Tibial artery (tissue), 4 donors: ENCODE measurements at regions not wholly inside any gene's neighbourhood (a gene's known extent, or its start where the extent isn't known, plus 50 kb on each side); places are given as distances from the start of the nearest gene placed in this dataset.

Experiments
- DNase-seq, 2 donors: peaks; one replicate each; pipeline ENCODE4 v3.0.0-alpha.2; 2019
- H3K27ac ChIP-seq, 2 donors: fragments of 200-600 bp; sonication (generic) in 1 of 2; 1 replicate in 1 of 2; 2 replicates in 1 of 2; pipeline ENCODE4 v1.5.1; 2018 to 2019; ENCODE audit warnings: mild to moderate bottlenecking in 1 of 2
- H3K27me3 ChIP-seq, 2 donors: fragments of 200-600 bp; sonication (generic) in 1 of 2; one replicate each; pipeline versions ENCODE4 v1.5.1 to v1.6.0; 2016 to 2019
- H3K36me3 ChIP-seq, 3 donors: fragments of 200-600 bp; sonication (generic) in 2 of 3; one replicate each; pipeline ENCODE4 v1.5.1; 2016 to 2019; ENCODE audit warnings: mild to moderate bottlenecking in 2 of 3
- H3K4me1 ChIP-seq, 4 donors: fragments of 200-600 bp; sonication (generic) in 2 of 4; 1 replicate in 3 of 4; 2 replicates in 1 of 4; pipeline ENCODE4 v1.5.1; 2016 to 2019
- H3K4me3 ChIP-seq, 2 donors: fragments of 200-600 bp; sonication (generic) in 1 of 2; 1 replicate in 1 of 2; 2 replicates in 1 of 2; pipeline ENCODE4 v1.5.1; 2018 to 2019; ENCODE audit warnings: mild to moderate bottlenecking in 2 of 2
- H3K9me3 ChIP-seq, 3 donors: fragments of 200-600 bp; sonication (generic) in 1 of 3; one replicate each; pipeline ENCODE4 v1.5.1; 2016 to 2019
- CTCF ChIP-seq, 2 experiments: fragments of 200-600 bp in 1 of 2; fragments of 450-650 bp in 1 of 2; IDR thresholded peaks; one replicate each; pipeline ENCODE4 v1.5.1; 2017 to 2019; ENCODE audit warnings: antibody characterized with exemption in 2 of 2, mild to moderate bottlenecking in 1 of 2, moderate library complexity in 1 of 2
- intact Hi-C: fragments of 100-400 bp; cut with DNase I; formaldehyde crosslinking; loops from one replicate; pipeline ENCODE4 v1.15.0; 2023; ENCODE audit warnings: low total_unique reads

- no peak overlapping the region for H3K4me3 ChIP-seq
- H3K36me3 ChIP-seq = no peaks in the 10 kb centered on the region
- intact Hi-C loops = no loop called here
- H3K4me1 ChIP-seq = no peaks in the 10 kb centered on the region
- H3K9me3 ChIP-seq = no peaks in the 10 kb centered on the region
- H3K27me3 ChIP-seq = no peaks in the 10 kb centered on the region
- no peak for DNase-seq
- TF ChIP-seq CTCF (IDR thresholded peaks at IDR 0.05) = no peak
- no peak overlapping the region for H3K27ac ChIP-seq
Observed at GRCh38 chr10:23877791-23878320, 331.1 kb upstream of the KIAA1217 start.

GRCh38 chr10:23884670-23885069 lies 324.3 kb upstream of the KIAA1217 start:
- H3K27me3 ChIP-seq = no peaks in the 10 kb centered on the region
- H3K4me1 ChIP-seq = no peaks in the 10 kb centered on the region
- H3K4me3 ChIP-seq = no peak overlapping the region
- H3K27ac ChIP-seq = no peak overlapping the region
- DNase-seq = no peak
- TF ChIP-seq CTCF (IDR thresholded peaks at IDR 0.05) = no peak
- H3K36me3 ChIP-seq = no peaks in the 10 kb centered on the region
- intact Hi-C loops = no loop called here
- no peaks in the 10 kb centered on the region for H3K9me3 ChIP-seq

- no peak overlapping the region for H3K4me3 ChIP-seq
- TF ChIP-seq CTCF (IDR thresholded peaks at IDR 0.05) = no peak
- intact Hi-C loops = no loop called here
- H3K36me3 ChIP-seq = no peaks in the 10 kb centered on the region
- H3K9me3 ChIP-seq = no peaks in the 10 kb centered on the region
- H3K27ac ChIP-seq = no peak overlapping the region
- H3K4me1 ChIP-seq = no peaks in the 10 kb centered on the region
- DNase-seq = no peak
- H3K27me3 ChIP-seq = no peaks in the 10 kb centered on the region
Observed at GRCh38 chr10:23885853-23886252, 323.1 kb upstream of the KIAA1217 start.

GRCh38 chr10:23886355-23886754 lies 322.6 kb upstream of the KIAA1217 start:
- no peak overlapping the region for H3K4me3 ChIP-seq
- DNase-seq = no peak
- no peak for TF ChIP-seq CTCF (IDR thresholded peaks at IDR 0.05)
- intact Hi-C loops = no loop called here
- H3K9me3 ChIP-seq = no peaks in the 10 kb centered on the region
- no peaks in the 10 kb centered on the region for H3K27me3 ChIP-seq
- no peak overlapping the region for H3K27ac ChIP-seq
- no peaks in the 10 kb centered on the region for H3K4me1 ChIP-seq
- H3K36me3 ChIP-seq = no peaks in the 10 kb centered on the region

- TF ChIP-seq CTCF (IDR thresholded peaks at IDR 0.05) = no peak
- Histone ChIP-seq H3K27ac (no peak overlapping the region), H3K27me3 (no peaks in the 10 kb centered on the region), H3K4me3 (no peak overlapping the region), H3K36me3 (no peaks in the 10 kb centered on the region), H3K9me3 (no peaks in the 10 kb centered on the region), H3K4me1 (no peaks in the 10 kb centered on the region)
- DNase-seq = no peak
- intact Hi-C loops = no loop called here
Observed at GRCh38 chr10:23891301-23891700, 317.6 kb upstream of the KIAA1217 start.

- no peaks in the 10 kb centered on the region for H3K9me3 ChIP-seq
- no peaks in the 10 kb centered on the region for H3K27me3 ChIP-seq
- H3K36me3 ChIP-seq = no peaks in the 10 kb centered on the region
- H3K4me3 ChIP-seq = no peak overlapping the region
- no peaks in the 10 kb centered on the region for H3K4me1 ChIP-seq
- TF ChIP-seq CTCF (IDR thresholded peaks at IDR 0.05) = no peak
- intact Hi-C loops = no loop called here
- no peak for DNase-seq
- no peak overlapping the region for H3K27ac ChIP-seq
Observed at GRCh38 chr10:23892296-23892695, 316.6 kb upstream of the KIAA1217 start.
